ENCODE measurements at regions not wholly inside any gene's neighbourhood (a gene's known extent, or its start where the extent isn't known, plus 50 kb on each side); places are given as distances from the start of the nearest gene placed in this dataset.

GRCh38 chr5:23071682-23072081 is 218.5 kb upstream of the CDH12 start:
- no peak overlapping the region for H2AFZ ChIP-seq (ENCODE audit: low read depth, low read length)
- no peak overlapping the region for H3K27ac ChIP-seq (ENCODE audit: low read length, poor library complexity, severe bottlenecking)
- H3K23ac ChIP-seq (ENCODE audit: low read length in 2 of 2), result no peak overlapping the region
- 89% methylated on average over 1 of the region's 3 CpGs for WGBS
- H3K4ac ChIP-seq (ENCODE audit: low read depth in 1 of 2, low read length in 2 of 2), result no peak overlapping the region
- H2BK5ac ChIP-seq (ENCODE audit: low read depth, low read length, poor library complexity, severe bottlenecking), result no peak overlapping the region
- no peaks in the 10 kb centered on the region for H3K9me3 ChIP-seq (ENCODE audit: control insufficient read depth, low read length)
- H2BK12ac ChIP-seq (ENCODE audit: low read length in 2 of 2), result no peak overlapping the region
- H4K8ac ChIP-seq (ENCODE audit: low read length), result no peak overlapping the region
- H3K18ac ChIP-seq (ENCODE audit: low read depth in 1 of 2, low read length in 2 of 2), result no peak overlapping the region
- no peak overlapping the region for H3K14ac ChIP-seq (ENCODE audit: low read length in 2 of 2)
- no peaks in the 10 kb centered on the region for H3K79me1 ChIP-seq (replicated peaks; ENCODE audit: low read length, poor library complexity, severe bottlenecking)
- H3K36me3 ChIP-seq (ENCODE audit: control insufficient read depth in 1 of 2, insufficient read depth in 2 of 2, low read depth in 1 of 2, low read length in 2 of 2), result no peaks in the 10 kb centered on the region
- H2AK5ac ChIP-seq (ENCODE audit: low read length, severe bottlenecking), result no peak overlapping the region
- H3K4me2 ChIP-seq (ENCODE audit: low read length, poor library complexity, severe bottlenecking), result no peak overlapping the region
- DNase-seq, result no peak
- no peak overlapping the region for H3K9ac ChIP-seq (ENCODE audit: low read length)
- no peaks in the 10 kb centered on the region for H3K27me3 ChIP-seq (ENCODE audit: control insufficient read depth in 1 of 2, insufficient read depth in 1 of 2, low read length in 2 of 2)
- no peak overlapping the region for H4K91ac ChIP-seq (ENCODE audit: low read length)
- no peak overlapping the region for H2BK120ac ChIP-seq (ENCODE audit: low read depth, low read length)
- H3K4me3 ChIP-seq (ENCODE audit: insufficient read depth in 1 of 2, low read depth in 1 of 2, low read length in 2 of 2), result no peak overlapping the region
- no peak overlapping the region for H2BK15ac ChIP-seq (ENCODE audit: low read depth, poor library complexity, severe bottlenecking)
- no peaks in the 10 kb centered on the region for H3K4me1 ChIP-seq (ENCODE audit: control insufficient read depth, insufficient read depth, low read depth, low read length)

- Histone ChIP-seq H3K4me1 (ENCODE audit: control insufficient read depth, insufficient read depth, low read depth, low read length) (no peaks in the 10 kb centered on the region), H2AK5ac (ENCODE audit: low read length, severe bottlenecking) (no peak overlapping the region), H3K23ac (ENCODE audit: low read length in 2 of 2) (no peak overlapping the region), H3K4me2 (ENCODE audit: low read length, poor library complexity, severe bottlenecking) (no peak overlapping the region), H3K36me3 (ENCODE audit: control insufficient read depth in 1 of 2, insufficient read depth in 2 of 2, low read depth in 1 of 2, low read length in 2 of 2) (no peaks in the 10 kb centered on the region), H3K4me3 (ENCODE audit: insufficient read depth in 1 of 2, low read depth in 1 of 2, low read length in 2 of 2) (no peak overlapping the region), H3K27ac (ENCODE audit: low read length, poor library complexity, severe bottlenecking) (no peak overlapping the region), H3K79me1 (replicated peaks; ENCODE audit: low read length, poor library complexity, severe bottlenecking) (no peaks in the 10 kb centered on the region), H3K9ac (ENCODE audit: low read length) (no peak overlapping the region), H4K8ac (ENCODE audit: low read length) (no peak overlapping the region), H2AFZ (ENCODE audit: low read depth, low read length) (no peak overlapping the region), H2BK15ac (ENCODE audit: low read depth, poor library complexity, severe bottlenecking) (no peak overlapping the region), H4K91ac (ENCODE audit: low read length) (no peak overlapping the region), H2BK120ac (ENCODE audit: low read depth, low read length) (no peak overlapping the region), H2BK12ac (ENCODE audit: low read length in 2 of 2) (no peak overlapping the region), H3K14ac (ENCODE audit: low read length in 2 of 2) (no peak overlapping the region), H2BK5ac (ENCODE audit: low read depth, low read length, poor library complexity, severe bottlenecking) (no peak overlapping the region), H3K9me3 (ENCODE audit: control insufficient read depth, low read length) (no peaks in the 10 kb centered on the region), H3K18ac (ENCODE audit: low read depth in 1 of 2, low read length in 2 of 2) (no peak overlapping the region), H3K4ac (ENCODE audit: low read depth in 1 of 2, low read length in 2 of 2) (no peak overlapping the region), H3K27me3 (ENCODE audit: control insufficient read depth in 1 of 2, insufficient read depth in 1 of 2, low read length in 2 of 2) (no peaks in the 10 kb centered on the region)
- no peak for DNase-seq
- WGBS, result 73% methylated on average over 3 of the region's 3 CpGs
Measured at GRCh38 chr5:23064710-23065109, 211.6 kb upstream of the CDH12 start.

- H3K36me3 ChIP-seq (ENCODE audit: control insufficient read depth in 1 of 2, insufficient read depth in 2 of 2, low read depth in 1 of 2, low read length in 2 of 2), result no peaks in the 10 kb centered on the region
- 57% methylated on average over 1 of the region's 1 CpG for WGBS
- H3K18ac ChIP-seq (ENCODE audit: low read depth in 1 of 2, low read length in 2 of 2), result no peak overlapping the region
- no peaks in the 10 kb centered on the region for H3K27me3 ChIP-seq (ENCODE audit: control insufficient read depth in 1 of 2, insufficient read depth in 1 of 2, low read length in 2 of 2)
- H3K27ac ChIP-seq (ENCODE audit: low read length, poor library complexity, severe bottlenecking), result no peak overlapping the region
- no peak overlapping the region for H2BK120ac ChIP-seq (ENCODE audit: low read depth, low read length)
- H3K4ac ChIP-seq (ENCODE audit: low read depth in 1 of 2, low read length in 2 of 2), result no peak overlapping the region
- no peak overlapping the region for H3K14ac ChIP-seq (ENCODE audit: low read length in 2 of 2)
- no peaks in the 10 kb centered on the region for H3K4me1 ChIP-seq (ENCODE audit: control insufficient read depth, insufficient read depth, low read depth, low read length)
- DNase-seq, result no peak
- H3K23ac ChIP-seq (ENCODE audit: low read length in 2 of 2), result no peak overlapping the region
- no peaks in the 10 kb centered on the region for H3K79me1 ChIP-seq (replicated peaks; ENCODE audit: low read length, poor library complexity, severe bottlenecking)
- H3K9ac ChIP-seq (ENCODE audit: low read length), result no peak overlapping the region
- H4K8ac ChIP-seq (ENCODE audit: low read length), result no peak overlapping the region
- no peak overlapping the region for H2BK15ac ChIP-seq (ENCODE audit: low read depth, poor library complexity, severe bottlenecking)
- no peak overlapping the region for H2AFZ ChIP-seq (ENCODE audit: low read depth, low read length)
- H3K9me3 ChIP-seq (ENCODE audit: control insufficient read depth, low read length), result no peaks in the 10 kb centered on the region
- H4K91ac ChIP-seq (ENCODE audit: low read length), result no peak overlapping the region
- no peak overlapping the region for H3K4me2 ChIP-seq (ENCODE audit: low read length, poor library complexity, severe bottlenecking)
- H2BK5ac ChIP-seq (ENCODE audit: low read depth, low read length, poor library complexity, severe bottlenecking), result no peak overlapping the region
- H2BK12ac ChIP-seq (ENCODE audit: low read length in 2 of 2), result no peak overlapping the region
- no peak overlapping the region for H2AK5ac ChIP-seq (ENCODE audit: low read length, severe bottlenecking)
- H3K4me3 ChIP-seq (ENCODE audit: insufficient read depth in 1 of 2, low read depth in 1 of 2, low read length in 2 of 2), result no peak overlapping the region
Measured at GRCh38 chr5:23053846-23054245, 200.7 kb upstream of the CDH12 start.

GRCh38 chr5:23042226-23042625 is 189.1 kb upstream of the CDH12 start:
- Histone ChIP-seq H3K4ac (ENCODE audit: low read depth in 1 of 2, low read length in 2 of 2) (no peak overlapping the region), H2BK15ac (ENCODE audit: low read depth, poor library complexity, severe bottlenecking) (no peak overlapping the region), H3K18ac (ENCODE audit: low read depth in 1 of 2, low read length in 2 of 2) (no peak overlapping the region), H3K4me2 (ENCODE audit: low read length, poor library complexity, severe bottlenecking) (no peak overlapping the region), H2AFZ (ENCODE audit: low read depth, low read length) (no peak overlapping the region), H3K79me1 (replicated peaks; ENCODE audit: low read length, poor library complexity, severe bottlenecking) (no peaks in the 10 kb centered on the region), H3K14ac (ENCODE audit: low read length in 2 of 2) (no peak overlapping the region), H4K8ac (ENCODE audit: low read length) (no peak overlapping the region), H4K91ac (ENCODE audit: low read length) (no peak overlapping the region), H3K36me3 (ENCODE audit: control insufficient read depth in 1 of 2, insufficient read depth in 2 of 2, low read depth in 1 of 2, low read length in 2 of 2) (no peaks in the 10 kb centered on the region), H2AK5ac (ENCODE audit: low read length, severe bottlenecking) (no peak overlapping the region), H3K23ac (ENCODE audit: low read length in 2 of 2) (no peak overlapping the region), H2BK5ac (ENCODE audit: low read depth, low read length, poor library complexity, severe bottlenecking) (no peak overlapping the region), H2BK120ac (ENCODE audit: low read depth, low read length) (no peak overlapping the region), H3K27me3 (ENCODE audit: control insufficient read depth in 1 of 2, insufficient read depth in 1 of 2, low read length in 2 of 2) (no peaks in the 10 kb centered on the region), H3K4me3 (ENCODE audit: insufficient read depth in 1 of 2, low read depth in 1 of 2, low read length in 2 of 2) (no peak overlapping the region), H2BK12ac (ENCODE audit: low read length in 2 of 2) (no peak overlapping the region), H3K9ac (ENCODE audit: low read length) (no peak overlapping the region), H3K27ac (ENCODE audit: low read length, poor library complexity, severe bottlenecking) (no peak overlapping the region), H3K4me1 (ENCODE audit: control insufficient read depth, insufficient read depth, low read depth, low read length) (no peaks in the 10 kb centered on the region), H3K9me3 (ENCODE audit: control insufficient read depth, low read length) (no peaks in the 10 kb centered on the region)
- DNase-seq, result no peak
- 38% methylated on average over 3 of the region's 3 CpGs for WGBS

All from mesenchymal stem cell (in vitro differentiated cells and primary cell).